NCI-H1436 (cell line): ENCODE measurements at regions not wholly inside any gene's neighbourhood (a gene's known extent, or its start where the extent isn't known, plus 50 kb on each side); places are given as distances from the start of the nearest gene placed in this dataset.

Experiments
- DNase-seq: peaks from one replicate; lab custom pipeline; 2025; lab: John Stamatoyannopoulos, UW

DNA sequence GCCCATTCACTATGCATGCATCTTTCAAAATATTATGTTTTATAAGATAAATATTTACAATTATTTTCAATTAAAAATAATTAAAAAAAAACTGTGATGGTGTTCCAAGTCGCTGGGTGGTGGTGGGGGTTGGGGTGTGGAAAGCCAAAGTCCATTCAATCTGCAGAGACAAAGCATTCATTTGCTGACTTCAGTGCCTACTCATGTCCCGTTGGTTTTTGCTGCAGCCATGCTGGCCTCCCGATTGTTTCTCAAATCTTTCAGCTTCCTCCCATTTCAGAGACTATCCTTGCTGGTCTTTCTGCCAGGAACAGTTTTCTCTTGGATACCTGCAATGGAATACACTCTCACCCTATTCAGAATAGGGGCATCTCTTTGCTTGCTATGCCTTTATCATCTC lies 331.5 kb upstream of the NOVA1 start:
- no peak for DNase-seq

DNA sequence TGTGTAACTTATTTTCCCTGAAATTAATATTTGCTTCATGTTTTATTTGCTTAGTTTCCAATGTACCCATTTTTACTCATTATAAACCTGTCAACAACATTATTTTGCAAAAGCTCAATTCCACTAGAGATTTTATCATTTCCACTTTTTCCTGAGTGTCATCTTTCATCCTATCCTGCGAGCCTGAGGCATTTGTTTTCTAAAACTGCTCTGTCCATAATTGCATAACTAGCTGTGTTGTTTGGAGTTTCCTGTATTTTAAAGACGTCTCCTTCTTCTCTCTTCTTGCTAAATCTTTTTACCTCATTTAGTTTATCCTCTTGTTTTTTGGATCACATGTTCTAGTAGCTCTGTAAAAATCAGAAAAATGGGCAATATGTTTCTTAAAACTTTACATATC lies 332.7 kb upstream of the NOVA1 start:
- no peak for DNase-seq

DNA sequence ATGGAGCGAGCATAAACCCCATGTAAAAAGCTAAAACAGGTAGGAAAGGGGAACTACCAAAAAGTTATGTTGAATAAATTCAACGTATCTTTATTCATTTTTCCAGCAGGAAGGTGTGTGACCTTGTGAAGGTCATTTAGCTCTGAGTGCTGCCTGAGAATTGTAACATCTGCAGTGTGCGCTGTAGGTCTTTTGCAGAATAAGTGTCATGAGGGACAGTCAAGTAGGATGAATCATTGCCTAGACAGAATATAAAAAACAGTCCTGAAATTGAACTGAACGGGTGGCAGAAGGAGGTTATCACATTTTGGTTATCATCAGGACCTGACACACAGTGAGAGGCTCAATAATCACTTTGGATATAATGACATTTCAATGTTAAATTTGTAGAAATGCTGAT lies 334.8 kb upstream of the NOVA1 start:
- no peak for DNase-seq

DNA sequence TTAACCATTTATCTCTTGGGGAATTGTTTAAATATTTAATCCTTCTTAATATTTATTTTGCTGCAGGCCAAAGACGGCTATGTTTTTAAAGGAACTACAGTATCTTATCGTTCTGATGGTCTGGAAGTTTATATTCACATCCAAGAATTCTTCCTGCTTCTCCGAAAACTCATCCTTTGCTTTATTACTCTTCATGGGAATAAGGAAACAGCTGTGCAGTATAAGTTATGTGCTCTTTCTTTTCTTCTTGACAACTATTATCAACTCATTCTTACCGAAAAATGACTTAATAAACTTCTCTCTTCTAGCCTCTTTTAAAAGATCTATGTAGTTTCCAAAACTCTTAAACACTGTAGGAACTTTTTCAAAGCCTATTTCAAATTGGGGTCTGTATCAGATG lies 335.6 kb upstream of the NOVA1 start:
- DNase-seq = no peak

DNA sequence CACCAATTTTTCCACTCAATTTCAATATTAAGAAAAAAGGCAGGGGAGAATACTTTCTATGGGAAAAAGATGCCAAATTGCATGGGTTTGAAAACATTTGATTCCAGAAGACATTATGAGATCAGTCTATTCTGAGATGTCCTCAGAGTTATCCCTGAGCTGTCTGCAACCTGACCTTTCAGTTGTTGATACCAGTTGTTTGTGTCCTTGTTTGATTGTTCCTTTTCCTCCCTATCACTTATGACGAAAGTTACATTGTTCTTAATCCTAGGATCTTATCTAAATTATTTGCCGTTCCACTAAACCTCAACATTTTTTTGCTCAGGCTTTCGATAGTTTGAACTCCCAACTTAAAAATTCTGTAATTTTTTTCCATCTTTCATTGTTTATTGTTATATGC lies 336.3 kb upstream of the NOVA1 start:
- no peak for DNase-seq

DNA sequence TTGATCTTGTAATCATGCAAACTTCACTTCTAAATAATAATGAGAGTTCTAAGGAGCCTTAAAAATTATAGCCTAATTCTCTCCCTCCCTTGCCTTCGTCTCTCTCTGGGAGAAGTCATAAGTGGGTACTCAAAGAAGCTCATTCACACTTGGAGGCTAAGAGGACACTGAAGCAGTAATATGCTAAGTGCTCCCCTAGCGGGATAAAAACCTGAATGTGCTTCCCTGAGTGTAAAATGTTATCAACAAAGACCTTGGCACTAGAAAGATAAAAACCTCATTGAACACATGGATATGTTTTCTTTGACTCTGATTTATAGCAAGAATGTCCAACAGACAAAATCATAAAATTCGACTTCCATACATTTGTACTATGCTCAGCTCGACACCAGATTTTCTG lies 337.9 kb upstream of the NOVA1 start:
- no peak for DNase-seq

DNA sequence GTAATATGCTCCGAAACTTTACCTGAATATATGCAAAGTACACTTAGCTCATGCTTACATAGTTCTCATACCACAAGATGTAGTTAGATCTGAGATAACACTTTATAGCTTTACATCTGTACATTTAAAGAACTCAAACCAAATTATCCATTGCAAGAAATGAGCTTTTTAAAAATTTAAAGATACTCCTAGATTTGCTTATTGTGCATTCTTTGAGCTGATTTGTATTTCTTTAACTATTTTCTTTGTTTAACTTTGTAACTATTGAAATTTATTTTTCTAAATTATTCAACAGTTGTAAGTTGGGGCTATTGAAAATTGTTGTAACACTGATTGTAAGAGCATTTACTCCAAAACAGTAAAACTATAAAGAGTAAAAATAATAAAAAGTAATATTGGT lies 340.2 kb upstream of the NOVA1 start:
- DNase-seq = no peak

DNA sequence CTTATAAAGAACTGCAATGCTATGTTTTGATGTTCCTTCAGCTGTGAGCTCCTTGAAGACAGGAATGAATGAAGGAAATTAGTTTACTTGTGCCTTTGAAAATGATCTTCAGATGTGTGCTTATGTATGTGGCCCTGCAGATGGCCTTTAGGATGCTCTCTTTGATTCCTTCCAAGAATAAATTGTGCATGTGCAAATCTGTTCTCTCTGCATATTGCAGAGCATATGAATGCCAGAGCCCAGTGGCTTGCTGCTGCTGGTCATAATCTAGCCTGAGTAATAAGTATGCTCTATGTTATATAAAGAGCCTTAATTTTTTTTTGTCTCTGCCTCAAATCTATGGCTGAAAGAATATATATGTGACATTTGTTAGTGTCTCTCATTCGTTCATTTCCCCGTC lies 341.9 kb upstream of the NOVA1 start:
- no peak for DNase-seq

DNA sequence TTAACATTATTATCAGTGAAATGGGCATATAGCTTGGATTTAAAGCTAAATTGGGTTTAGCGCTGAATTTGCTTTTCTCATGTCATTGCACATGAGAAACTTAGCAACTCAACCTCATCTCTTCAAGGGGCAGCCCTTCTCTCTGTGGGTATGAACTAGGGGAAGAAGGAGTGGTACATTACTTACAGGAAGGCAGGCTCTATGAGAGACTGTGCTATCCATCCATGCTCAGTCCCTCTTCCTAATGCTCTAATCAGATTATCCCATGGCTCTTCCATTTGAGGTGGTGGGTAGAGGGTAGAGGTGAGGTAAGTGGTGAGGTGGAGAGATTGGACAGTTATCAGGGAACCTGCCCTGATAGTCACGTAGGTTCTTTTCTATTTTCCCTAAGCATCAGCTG lies 343.7 kb upstream of the NOVA1 start:
- DNase-seq = no peak

DNA sequence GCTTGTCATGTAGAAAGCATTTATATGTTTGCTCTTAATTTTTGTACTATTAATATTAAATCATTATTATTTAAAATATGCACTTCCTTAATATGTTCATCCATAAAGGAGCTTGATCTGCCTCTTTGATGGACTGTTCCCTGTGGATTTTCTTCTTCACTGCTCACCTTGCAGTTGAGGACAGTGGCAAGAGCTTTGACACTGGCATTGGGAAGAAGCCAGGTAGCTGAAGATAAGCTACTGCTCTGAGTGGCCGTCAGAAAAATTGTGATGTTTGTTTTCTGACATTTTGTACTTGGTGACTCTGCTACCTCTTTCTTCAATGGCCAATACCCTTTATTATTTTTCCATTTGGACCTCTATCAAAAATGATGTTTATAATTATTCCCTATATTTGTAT lies 349.4 kb upstream of the NOVA1 start:
- no peak for DNase-seq

DNA sequence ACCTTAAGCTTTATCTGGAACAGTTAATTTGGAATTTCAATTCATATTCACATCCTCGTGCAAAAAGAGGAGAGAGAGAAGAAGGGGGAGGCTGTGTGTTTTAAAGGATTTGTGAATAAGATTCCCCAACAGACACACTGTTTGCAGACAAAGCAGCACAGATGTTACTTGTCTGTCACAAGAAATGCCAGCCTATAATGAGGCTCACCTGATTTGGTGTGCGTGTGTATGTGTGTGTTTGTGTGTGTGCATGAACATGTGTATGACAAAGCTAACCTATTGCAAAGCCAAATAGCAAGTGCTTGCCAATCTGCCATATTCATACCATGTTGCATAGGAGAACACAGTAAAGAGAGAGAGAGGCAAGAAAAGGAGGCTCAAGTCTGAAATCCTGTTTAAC lies 361.6 kb upstream of the NOVA1 start:
- no peak for DNase-seq

DNA sequence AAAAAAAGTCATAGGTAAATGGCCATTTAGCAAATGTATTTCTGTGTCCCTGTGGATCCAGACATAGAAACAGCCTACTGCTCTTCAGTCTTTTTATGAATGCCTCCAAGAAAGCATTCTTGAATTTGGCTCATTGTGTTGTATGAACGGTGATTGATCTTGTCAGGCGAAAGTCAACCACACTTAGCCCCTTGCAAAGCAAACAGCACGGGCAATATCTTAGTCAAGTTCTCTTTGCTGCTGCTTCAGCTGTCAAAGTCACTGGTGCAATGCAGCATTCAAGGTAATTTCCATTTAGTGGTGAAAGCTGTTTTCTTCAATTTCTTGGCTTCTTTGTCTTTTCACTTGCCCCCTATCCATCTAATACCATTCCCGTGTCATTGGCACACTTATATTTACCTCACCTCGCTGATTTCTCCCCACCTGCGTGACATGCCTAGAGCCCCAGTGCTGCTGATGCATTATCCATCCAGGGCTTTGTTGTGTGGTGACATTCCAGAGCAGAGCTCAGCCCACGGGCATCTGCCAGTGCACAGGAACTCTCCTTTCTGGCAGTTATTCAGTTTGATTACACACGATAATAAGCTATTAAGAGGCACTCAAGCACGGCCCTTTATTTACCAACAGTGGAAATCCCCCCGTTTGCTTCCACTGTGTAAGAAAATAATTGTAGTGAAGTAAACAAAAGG lies 362.3 kb upstream of the NOVA1 start:
- no peak for DNase-seq

DNA sequence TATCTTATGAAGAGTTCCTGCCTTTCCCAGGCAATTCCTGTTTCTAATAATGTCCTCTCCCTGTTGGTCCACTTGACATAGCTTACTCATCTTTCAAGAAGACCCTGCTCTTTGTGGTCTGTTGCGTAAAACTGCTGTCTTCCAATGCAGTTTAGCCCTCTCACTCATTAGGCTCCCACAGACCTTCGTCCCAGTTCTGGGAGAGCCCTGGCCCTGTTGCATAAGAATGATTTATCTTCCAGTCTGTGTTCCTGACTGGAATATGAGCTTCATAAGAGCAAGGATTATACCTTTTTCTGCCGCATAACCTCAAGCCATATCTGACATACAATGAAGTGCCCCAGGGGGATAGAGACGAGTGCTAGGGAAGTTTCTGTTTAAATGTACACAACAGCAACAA lies 365.9 kb upstream of the NOVA1 start:
- no peak for DNase-seq

DNA sequence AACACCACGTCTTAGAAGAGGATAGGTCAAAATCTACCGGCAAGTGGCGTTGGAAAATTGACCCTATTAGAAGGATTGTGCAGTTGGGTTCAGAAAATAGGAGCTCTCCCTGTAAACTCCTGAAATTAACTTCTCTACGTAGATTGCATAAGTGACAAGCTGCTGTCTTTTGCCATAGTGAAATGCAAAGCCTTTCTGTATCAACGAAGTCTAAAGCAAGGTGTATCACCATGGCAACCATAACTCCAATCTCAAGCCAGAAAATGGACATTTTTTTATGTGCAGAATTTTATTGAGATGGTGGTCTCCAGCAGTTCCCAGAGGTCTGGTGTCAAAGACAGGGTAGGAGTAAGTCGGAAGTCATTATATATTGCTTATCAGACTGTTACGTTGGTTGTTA lies 367.7 kb upstream of the NOVA1 start:
- DNase-seq = no peak

DNA sequence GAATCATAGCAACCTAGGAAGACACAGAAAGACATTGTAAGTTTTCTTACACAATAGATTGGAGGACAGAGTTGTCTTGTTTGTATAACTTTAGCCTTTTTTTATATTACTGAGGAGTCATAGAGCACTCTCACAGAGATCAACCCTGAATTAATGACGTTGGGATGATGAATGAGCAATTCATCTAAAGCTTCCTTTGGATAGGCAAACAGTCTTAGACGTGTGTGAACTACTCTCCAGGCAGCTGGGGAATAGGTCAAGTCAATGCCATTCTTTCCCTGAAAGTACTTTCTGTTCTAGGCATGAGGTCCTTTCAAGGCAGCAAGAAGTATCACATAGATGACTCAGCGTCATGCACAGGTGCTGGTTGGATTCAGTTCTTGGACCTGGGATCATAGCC lies 369.1 kb upstream of the NOVA1 start:
- no peak for DNase-seq

DNA sequence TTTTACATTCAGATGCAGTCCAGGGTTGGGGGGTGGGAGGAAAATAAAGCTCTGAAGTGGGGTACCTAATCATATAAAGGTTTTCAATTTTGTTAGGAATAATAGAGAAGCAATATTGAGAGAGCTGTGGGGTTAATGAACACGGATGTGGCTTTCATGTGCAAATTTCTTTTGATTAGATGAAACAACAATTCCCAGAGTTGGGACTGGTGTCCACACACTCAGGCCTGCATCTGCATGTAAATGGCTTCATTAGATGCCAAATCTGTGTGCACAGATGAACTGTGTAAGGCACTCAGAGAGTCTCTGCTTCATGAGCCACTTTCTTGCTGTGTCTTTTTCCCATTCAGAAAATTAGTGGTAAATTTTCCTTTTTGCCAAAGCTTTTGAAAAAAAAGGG lies 377.1 kb upstream of the NOVA1 start:
- no peak for DNase-seq

DNA sequence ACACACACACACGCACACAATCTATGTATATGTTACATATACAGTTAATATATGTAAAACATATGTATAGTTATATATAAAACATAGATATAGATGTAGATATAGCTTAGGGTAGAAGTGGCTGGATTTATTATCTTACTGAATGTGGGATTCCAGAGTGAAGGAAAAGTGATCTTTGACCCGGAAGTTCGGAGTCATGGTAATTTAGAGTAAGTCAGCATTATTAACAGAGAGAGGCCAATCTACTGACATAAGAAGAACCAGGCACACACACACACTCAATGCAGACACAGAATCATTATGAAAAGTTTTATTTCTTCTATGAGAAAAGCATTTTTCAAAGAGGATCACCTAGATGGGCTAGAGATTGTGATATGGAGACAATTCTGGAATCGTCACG lies 384.2 kb upstream of the NOVA1 start:
- no peak for DNase-seq

DNA sequence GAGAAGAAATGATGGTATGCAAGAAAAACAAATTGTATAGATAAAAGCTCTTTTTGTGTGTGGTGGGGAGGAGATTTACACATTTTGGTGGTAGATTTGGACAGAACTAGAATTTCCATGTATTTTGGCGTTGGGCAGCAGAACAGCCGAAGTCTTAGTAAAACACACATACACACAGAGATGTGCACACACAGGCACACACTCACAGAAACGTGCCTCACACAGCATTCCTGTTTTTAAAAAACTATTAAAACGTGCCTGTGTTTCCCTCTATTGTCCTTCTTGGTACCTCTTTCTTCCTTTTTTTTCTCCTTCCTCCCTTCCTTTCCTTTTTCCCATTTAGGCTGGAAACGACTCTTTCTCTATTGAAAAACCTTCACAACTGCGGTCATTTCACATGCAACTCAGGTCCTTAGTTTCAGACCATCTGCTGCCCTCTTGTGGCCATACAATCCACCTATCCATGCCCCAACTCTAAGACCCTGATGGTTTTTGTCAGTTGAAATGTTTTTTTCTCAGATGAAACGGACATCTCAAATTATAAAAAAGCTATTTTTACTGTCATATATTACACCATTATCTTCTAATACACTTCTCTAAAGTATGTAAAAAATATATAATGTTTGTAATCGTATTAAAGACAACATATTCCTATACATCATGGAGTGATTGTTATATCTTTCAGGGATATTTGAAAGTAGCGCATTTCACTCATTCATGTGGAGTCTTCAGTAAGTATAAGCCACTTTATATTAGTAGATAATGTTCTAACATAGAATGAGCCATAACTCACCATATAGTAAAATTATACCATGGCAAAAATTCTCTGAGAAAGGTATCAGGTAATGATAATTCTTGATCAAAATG lies 386.7 kb upstream of the NOVA1 start:
- peak; percentile 43 for DNase-seq

DNA sequence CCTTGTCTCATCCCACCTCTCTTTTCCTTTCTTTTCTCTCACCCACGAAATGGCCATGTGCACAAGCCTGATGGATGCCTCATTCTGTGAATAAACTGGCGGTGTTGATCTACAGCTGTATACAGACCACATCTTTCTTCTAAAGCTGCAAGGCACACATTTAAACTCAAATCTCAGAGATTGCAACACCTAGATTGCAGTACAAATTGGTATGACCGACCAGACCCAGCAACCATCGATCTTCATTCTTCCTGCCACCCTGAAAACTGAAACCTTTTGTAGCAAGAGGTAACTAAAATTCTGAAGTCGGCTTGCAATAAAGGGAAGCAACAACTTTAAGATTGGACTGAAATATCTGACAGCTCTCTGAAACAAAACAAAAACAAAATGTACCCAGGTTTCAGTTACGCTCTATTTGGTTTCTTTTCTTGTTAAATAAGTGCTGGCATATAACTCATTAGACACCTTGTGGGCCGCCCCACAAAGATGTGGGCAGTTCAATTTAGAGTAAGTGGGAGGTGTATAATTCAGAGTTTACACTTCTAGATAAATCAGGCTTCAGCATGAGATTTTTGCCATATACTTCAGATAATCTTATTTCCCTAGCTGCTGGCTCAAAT lies 390.0 kb upstream of the NOVA1 start:
- no peak for DNase-seq

DNA sequence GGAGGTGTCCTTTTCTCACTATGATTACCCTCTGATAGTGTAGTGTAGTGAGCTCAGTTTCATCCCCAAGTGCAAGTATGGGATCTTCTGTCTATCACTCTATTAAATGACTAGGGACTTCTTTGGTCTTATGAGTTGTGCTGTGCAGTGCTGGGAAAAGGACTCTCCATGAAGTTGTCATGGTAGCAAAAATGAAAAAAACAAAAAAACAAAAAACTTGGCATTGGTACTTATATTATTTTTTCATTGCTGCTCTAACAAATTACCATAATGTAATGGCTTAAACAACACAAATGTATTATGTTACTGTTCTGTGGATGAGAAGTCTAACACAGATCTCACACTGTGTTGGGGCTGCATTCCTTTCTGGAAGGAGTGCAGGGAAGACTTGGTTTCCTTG lies 393.1 kb upstream of the NOVA1 start:
- DNase-seq = no peak

DNA sequence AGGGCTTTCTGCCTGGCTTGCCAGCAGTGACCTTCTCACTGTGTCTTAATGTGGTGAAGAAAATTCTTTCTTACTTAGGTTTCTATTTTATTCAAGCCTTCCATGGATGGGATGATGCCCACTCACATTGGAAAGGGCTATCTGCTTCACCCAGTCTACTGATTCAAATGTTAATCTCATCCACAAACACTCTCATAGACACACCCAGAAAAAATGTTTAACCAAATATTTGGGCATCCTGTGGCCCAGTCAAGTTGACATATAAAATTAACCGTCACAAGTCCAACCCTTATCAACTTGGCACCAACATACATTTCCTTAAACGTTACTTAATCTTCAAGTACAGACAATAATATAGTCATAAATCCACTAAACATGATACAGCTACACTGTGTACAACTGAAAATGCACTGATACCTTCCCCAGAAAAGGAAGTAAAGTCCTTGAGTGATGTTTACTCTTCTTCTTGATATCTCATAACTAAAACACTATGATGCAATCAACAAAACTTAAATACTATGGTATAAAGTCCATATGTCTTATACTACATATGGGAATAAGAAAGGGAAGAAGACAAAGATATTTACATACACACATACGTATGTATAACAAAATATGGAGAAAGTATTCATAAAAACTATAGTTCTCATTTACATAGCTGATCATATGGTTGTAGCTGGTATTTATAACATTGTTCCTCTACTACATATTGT lies 394.7 kb upstream of the NOVA1 start:
- no peak for DNase-seq

DNA sequence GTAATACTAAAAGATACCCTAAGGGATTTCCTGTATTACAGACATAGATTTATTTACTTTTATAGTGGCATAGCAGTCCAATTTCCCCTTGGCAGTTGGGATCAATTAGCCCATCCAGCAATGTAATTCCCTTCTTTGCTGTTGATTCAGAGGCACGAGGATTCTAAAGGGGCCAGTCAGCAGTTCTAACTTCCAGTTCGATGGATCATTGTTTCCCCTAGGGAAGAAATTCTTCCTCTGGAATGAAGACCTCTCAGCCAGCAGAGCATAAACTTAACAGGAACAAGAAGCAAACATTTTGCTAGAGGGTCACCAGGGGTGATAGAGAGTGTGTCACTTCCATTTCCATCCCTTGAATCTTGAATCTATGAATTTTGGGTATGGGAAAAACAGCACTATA lies 395.7 kb upstream of the NOVA1 start:
- DNase-seq = no peak

DNA sequence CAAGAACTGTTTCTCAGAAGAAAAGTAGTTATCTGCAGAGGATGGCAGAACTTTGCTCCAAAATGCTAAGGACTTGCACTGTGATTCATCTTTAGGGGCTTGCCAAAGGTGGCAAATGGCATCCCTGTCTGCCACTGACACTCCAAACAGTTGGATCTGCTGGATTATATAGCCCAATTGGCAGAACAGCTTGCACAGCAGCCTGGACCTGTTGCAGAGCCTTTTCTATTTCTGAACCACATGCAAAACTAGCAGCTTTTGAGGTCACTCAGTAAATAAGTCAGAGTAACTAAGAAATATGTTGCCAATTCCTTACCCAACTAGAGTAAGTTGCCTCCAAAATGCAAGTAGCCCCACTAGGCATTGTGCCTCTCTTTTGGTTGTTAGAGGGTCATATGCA lies 397.5 kb upstream of the NOVA1 start:
- no peak for DNase-seq
